ENCODE measurements at regions not wholly inside any gene's neighbourhood (a gene's known extent, or its start where the extent isn't known, plus 50 kb on each side); places are given as distances from the start of the nearest gene placed in this dataset.

- no peak for TF ChIP-seq CTCF (conservative IDR thresholded peaks at IDR 0.05)
- no peak for TF ChIP-seq ZFX (IDR thresholded peaks at IDR 0.05)
Observed at GRCh38 chr1:83114136-83114834, 884.6 kb downstream of the TTLL7 start.

All from C4-2B (cell line).